HEK293 (cell line): ENCODE measurements at regions not wholly inside any gene's neighbourhood (a gene's known extent, or its start where the extent isn't known, plus 50 kb on each side); places are given as distances from the start of the nearest gene placed in this dataset.

Source experiments
- CTCF ChIA-PET: fragments of 350-600 bp; formaldehyde crosslinking; extraction: SDS; loops from one replicate; lab custom pipeline; 2021; ENCODE audit warnings: antibody characterized with exemption; lab: Yijun Ruan, JAX
- POLR2A ChIA-PET: fragments of 300-600 bp; formaldehyde crosslinking; extraction: SDS; loops from one replicate; lab custom pipeline; 2020; ENCODE audit warnings: antibody characterized with exemption, inconsistent platforms; lab: Yijun Ruan, JAX
- H3K27ac ChIP-seq: fragments of 200-500 bp; sonication (Bioruptor generic); 2 replicates; pipeline ENCODE4 v1.5.1; 2014; ENCODE audit warnings: low read depth, low read length, control low read depth, inconsistent platforms; ENCODE audit errors: extremely low read depth
- H3K36me3 ChIP-seq, 2 experiments: fragments of 200-500 bp in 1 of 2; sonication (Bioruptor generic) in 1 of 2; 1 replicate in 1 of 2; 2 replicates in 1 of 2; pipeline ENCODE4 v1.5.1; 2014 to 2017; ENCODE audit warnings: inconsistent platforms in 2 of 2, low read length in 2 of 2; ENCODE audit not compliant: control insufficient read depth in 2 of 2, insufficient read depth in 1 of 2
- H3K4me1 ChIP-seq: fragments of 200-500 bp; sonication (Bioruptor generic); 2 replicates; pipeline ENCODE4 v1.5.1; 2014; ENCODE audit warnings: mild to moderate bottlenecking, low read length, inconsistent platforms; ENCODE audit not compliant: control insufficient read depth, insufficient read depth
- H3K4me3 ChIP-seq: 2 replicates; pipeline ENCODE4 v1.5.1; 2011; ENCODE audit warnings: low read depth, mild to moderate bottlenecking, control low read depth, low read length, moderate library complexity
- H3K9me3 ChIP-seq: fragments of 200-500 bp; sonication (Bioruptor generic); 2 replicates; pipeline ENCODE4 v1.5.1; 2014; ENCODE audit warnings: low read depth, low read length, inconsistent platforms; ENCODE audit not compliant: control insufficient read depth, insufficient read depth
- HOXA7 ChIP-seq: sonication (generic); formaldehyde crosslinking; IDR thresholded peaks from 2 replicates; pipeline ENCODE4 v1.8.1; 2022; ENCODE audit warnings: missing genetic modification reagents, borderline replicate concordance
- HOXD13 ChIP-seq: sonication (generic); formaldehyde crosslinking; IDR thresholded peaks from 2 replicates; pipeline ENCODE4 v1.8.0; 2022; ENCODE audit warnings: missing genetic modification reagents, borderline replicate concordance
- MZF1 ChIP-seq: fragments of 450-650 bp; formaldehyde crosslinking; IDR thresholded peaks from 2 replicates; pipeline ENCODE4 v1.5.1; 2017; ENCODE audit warnings: missing biosample characterization, missing genetic modification characterization, borderline replicate concordance
- ZBTB17 ChIP-seq: fragments of 450-650 bp; formaldehyde crosslinking; IDR thresholded peaks from 2 replicates; pipeline ENCODE4 v1.5.1; 2016; ENCODE audit warnings: missing biosample characterization, missing genetic modification characterization
- ZBTB20 ChIP-seq: fragments of 450-650 bp; formaldehyde crosslinking; IDR thresholded peaks from 2 replicates; pipeline ENCODE4 v1.5.1; 2016; ENCODE audit warnings: missing biosample characterization, missing genetic modification characterization
- ZEB2 ChIP-seq: fragments of 450-650 bp; formaldehyde crosslinking; IDR thresholded peaks from 2 replicates; pipeline ENCODE4 v1.5.1; 2016; ENCODE audit warnings: missing biosample characterization, missing genetic modification characterization
- ZNF114 ChIP-seq: fragments of 450-650 bp; formaldehyde crosslinking; IDR thresholded peaks from 2 replicates; pipeline ENCODE4 v1.5.0; 2017; ENCODE audit warnings: missing biosample characterization, missing genetic modification characterization
- ZNF157 ChIP-seq: fragments of 450-650 bp; formaldehyde crosslinking; IDR thresholded peaks from 2 replicates; pipeline ENCODE4 v1.5.1; 2016; ENCODE audit warnings: missing biosample characterization, missing genetic modification characterization
- ZNF169 ChIP-seq: fragments of 450-650 bp; formaldehyde crosslinking; IDR thresholded peaks from 2 replicates; pipeline ENCODE4 v1.5.1; 2016; ENCODE audit warnings: missing biosample characterization, missing genetic modification characterization
- ZNF202 ChIP-seq: fragments of 450-650 bp; formaldehyde crosslinking; IDR thresholded peaks from 2 replicates; pipeline ENCODE4 v1.5.1; 2016; ENCODE audit warnings: missing biosample characterization, missing genetic modification characterization, borderline replicate concordance
- ZNF266 ChIP-seq: fragments of 450-650 bp; formaldehyde crosslinking; IDR thresholded peaks from 2 replicates; pipeline ENCODE4 v1.5.1; 2016; ENCODE audit warnings: missing biosample characterization, missing genetic modification characterization, low read depth
- ZNF548 ChIP-seq: fragments of 450-650 bp; formaldehyde crosslinking; IDR thresholded peaks from 2 replicates; pipeline ENCODE4 v1.5.1; 2016; ENCODE audit warnings: missing biosample characterization, missing genetic modification characterization
- ZNF624 ChIP-seq: fragments of 450-650 bp; formaldehyde crosslinking; IDR thresholded peaks from 2 replicates; pipeline ENCODE4 v1.5.1; 2017; ENCODE audit warnings: missing biosample characterization, missing genetic modification characterization
- ZNF629 ChIP-seq: fragments of 450-650 bp; formaldehyde crosslinking; IDR thresholded peaks from 2 replicates; pipeline ENCODE4 v1.5.1; 2017; ENCODE audit warnings: missing biosample characterization, missing genetic modification characterization
- ZNF677 ChIP-seq: fragments of 450-650 bp; IDR thresholded peaks from 2 replicates; pipeline ENCODE4 v1.5.0; 2018; ENCODE audit warnings: missing biosample characterization, mild to moderate bottlenecking, missing genetic modification characterization, moderate library complexity
- TF ChIP-seq, protein P1 (sequence below): fragments of 450-650 bp; formaldehyde crosslinking; IDR thresholded peaks from 2 replicates; pipeline ENCODE4 v1.5.1; 2016; ENCODE audit warnings: missing biosample characterization, missing genetic modification characterization, borderline replicate concordance
- TF ChIP-seq, protein P2 (sequence below): fragments of 450-650 bp; formaldehyde crosslinking; IDR thresholded peaks from 2 replicates; pipeline ENCODE4 v1.5.1; 2016; ENCODE audit warnings: missing biosample characterization, missing genetic modification characterization
- TF ChIP-seq, protein P3 (sequence below): fragments of 450-650 bp; formaldehyde crosslinking; IDR thresholded peaks from 2 replicates; pipeline ENCODE4 v1.5.1; 2016; ENCODE audit warnings: missing biosample characterization, missing genetic modification characterization
- TF ChIP-seq, protein P4 (sequence below): fragments of 450-650 bp; formaldehyde crosslinking; IDR thresholded peaks from 2 replicates; pipeline ENCODE4 v1.5.1; 2016; ENCODE audit warnings: missing biosample characterization, missing genetic modification characterization
- TF ChIP-seq, protein P5 (sequence below): fragments of 450-650 bp; formaldehyde crosslinking; IDR thresholded peaks from 2 replicates; pipeline ENCODE4 v1.5.0; 2017; ENCODE audit warnings: missing biosample characterization, missing genetic modification characterization, borderline replicate concordance

DNA sequence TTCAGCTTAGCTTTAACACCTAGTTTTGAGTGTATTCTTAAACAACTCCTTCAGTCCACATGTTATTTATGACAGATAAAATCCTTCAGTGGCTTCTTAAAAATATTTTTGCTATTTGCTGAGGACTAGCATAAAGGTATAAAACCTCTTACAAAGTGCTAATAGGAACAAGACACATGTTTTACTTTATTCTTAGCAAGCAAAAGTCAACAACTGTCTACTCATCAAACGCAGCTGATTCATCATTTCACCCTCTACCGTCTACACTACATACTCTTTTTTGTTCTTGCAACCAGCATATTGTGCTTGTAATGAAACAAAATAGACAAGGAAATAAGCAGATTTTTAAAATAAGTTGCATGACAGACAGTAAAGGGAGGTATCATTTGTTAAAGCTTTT, 319.7 kb downstream of the SNX13 start:
- H3K4me3 ChIP-seq, result no peak overlapping the region
- TF ChIP-seq HOXA7 (CRISPR knock-in tag) (no peak), ZNF202 (no peak), HOXD13 (no peak), MZF1 (no peak), ZNF624 (tag by site-specific recombination) (no peak)
- TF ChIP-seq, protein P1, sequence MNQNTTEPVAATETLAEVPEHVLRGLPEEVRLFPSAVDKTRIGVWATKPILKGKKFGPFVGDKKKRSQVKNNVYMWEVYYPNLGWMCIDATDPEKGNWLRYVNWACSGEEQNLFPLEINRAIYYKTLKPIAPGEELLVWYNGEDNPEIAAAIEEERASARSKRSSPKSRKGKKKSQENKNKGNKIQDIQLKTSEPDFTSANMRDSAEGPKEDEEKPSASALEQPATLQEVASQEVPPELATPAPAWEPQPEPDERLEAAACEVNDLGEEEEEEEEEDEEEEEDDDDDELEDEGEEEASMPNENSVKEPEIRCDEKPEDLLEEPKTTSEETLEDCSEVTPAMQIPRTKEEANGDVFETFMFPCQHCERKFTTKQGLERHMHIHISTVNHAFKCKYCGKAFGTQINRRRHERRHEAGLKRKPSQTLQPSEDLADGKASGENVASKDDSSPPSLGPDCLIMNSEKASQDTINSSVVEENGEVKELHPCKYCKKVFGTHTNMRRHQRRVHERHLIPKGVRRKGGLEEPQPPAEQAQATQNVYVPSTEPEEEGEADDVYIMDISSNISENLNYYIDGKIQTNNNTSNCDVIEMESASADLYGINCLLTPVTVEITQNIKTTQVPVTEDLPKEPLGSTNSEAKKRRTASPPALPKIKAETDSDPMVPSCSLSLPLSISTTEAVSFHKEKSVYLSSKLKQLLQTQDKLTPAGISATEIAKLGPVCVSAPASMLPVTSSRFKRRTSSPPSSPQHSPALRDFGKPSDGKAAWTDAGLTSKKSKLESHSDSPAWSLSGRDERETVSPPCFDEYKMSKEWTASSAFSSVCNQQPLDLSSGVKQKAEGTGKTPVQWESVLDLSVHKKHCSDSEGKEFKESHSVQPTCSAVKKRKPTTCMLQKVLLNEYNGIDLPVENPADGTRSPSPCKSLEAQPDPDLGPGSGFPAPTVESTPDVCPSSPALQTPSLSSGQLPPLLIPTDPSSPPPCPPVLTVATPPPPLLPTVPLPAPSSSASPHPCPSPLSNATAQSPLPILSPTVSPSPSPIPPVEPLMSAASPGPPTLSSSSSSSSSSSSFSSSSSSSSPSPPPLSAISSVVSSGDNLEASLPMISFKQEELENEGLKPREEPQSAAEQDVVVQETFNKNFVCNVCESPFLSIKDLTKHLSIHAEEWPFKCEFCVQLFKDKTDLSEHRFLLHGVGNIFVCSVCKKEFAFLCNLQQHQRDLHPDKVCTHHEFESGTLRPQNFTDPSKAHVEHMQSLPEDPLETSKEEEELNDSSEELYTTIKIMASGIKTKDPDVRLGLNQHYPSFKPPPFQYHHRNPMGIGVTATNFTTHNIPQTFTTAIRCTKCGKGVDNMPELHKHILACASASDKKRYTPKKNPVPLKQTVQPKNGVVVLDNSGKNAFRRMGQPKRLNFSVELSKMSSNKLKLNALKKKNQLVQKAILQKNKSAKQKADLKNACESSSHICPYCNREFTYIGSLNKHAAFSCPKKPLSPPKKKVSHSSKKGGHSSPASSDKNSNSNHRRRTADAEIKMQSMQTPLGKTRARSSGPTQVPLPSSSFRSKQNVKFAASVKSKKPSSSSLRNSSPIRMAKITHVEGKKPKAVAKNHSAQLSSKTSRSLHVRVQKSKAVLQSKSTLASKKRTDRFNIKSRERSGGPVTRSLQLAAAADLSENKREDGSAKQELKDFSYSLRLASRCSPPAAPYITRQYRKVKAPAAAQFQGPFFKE (tag by site-specific recombination), result no peak
- no peaks in the 10 kb centered on the region for H3K9me3 ChIP-seq
- no peak overlapping the region for H3K27ac ChIP-seq
- H3K4me1 ChIP-seq, result peaks cover 18% of the 10 kb centered on the region
- H3K36me3 ChIP-seq, result no peaks in the 10 kb centered on the region
- ChIA-PET POLR2A (no interaction called here), CTCF (no interaction called here)

DNA sequence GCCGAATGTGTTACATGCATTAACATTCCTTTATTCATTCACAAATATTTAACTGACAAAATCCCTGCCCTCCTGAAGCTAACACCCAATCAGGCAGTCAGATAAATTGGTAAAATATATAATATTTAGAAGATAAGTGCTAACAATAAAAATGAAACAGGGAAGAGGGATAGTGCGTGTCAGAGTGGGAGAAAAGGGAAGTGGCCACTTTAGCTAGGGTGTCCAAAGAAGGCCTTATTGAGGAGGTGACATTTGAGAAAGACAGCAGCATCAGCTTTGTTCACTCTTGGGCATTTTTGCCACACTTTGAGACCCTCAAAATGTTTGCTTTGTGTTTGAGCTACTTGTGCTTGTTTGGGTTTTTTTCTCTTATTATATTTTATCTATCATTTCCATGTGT, 317.8 kb downstream of the SNX13 start:
- CTCF ChIA-PET, result interaction anchor here (0.6 to 0.9 kb wide), 2 partner anchors 18 to 1497 kb away, joined by 3 read pairs; no protein-coding TSS in a partner anchor
- POLR2A ChIA-PET, result no interaction called here
- Histone ChIP-seq H3K4me1 (peaks cover 24% of the 10 kb centered on the region), H3K27ac (no peak overlapping the region), H3K36me3 (no peaks in the 10 kb centered on the region), H3K9me3 (no peaks in the 10 kb centered on the region), H3K4me3 (no peak overlapping the region)
- TF ChIP-seq ZNF114 (tag by site-specific recombination) (no peak), ZNF157 (no peak), ZNF169 (no peak), ZNF266 (tag by site-specific recombination) (no peak), ZBTB17 (no peak), ZNF677 (tag by site-specific recombination) (no peak), ZNF548 (tag by site-specific recombination) (no peak), ZEB2 (tag by site-specific recombination) (no peak), ZNF629 (tag by site-specific recombination) (no peak), ZBTB20 (tag by site-specific recombination) (no peak)
- TF ChIP-seq, protein P2, sequence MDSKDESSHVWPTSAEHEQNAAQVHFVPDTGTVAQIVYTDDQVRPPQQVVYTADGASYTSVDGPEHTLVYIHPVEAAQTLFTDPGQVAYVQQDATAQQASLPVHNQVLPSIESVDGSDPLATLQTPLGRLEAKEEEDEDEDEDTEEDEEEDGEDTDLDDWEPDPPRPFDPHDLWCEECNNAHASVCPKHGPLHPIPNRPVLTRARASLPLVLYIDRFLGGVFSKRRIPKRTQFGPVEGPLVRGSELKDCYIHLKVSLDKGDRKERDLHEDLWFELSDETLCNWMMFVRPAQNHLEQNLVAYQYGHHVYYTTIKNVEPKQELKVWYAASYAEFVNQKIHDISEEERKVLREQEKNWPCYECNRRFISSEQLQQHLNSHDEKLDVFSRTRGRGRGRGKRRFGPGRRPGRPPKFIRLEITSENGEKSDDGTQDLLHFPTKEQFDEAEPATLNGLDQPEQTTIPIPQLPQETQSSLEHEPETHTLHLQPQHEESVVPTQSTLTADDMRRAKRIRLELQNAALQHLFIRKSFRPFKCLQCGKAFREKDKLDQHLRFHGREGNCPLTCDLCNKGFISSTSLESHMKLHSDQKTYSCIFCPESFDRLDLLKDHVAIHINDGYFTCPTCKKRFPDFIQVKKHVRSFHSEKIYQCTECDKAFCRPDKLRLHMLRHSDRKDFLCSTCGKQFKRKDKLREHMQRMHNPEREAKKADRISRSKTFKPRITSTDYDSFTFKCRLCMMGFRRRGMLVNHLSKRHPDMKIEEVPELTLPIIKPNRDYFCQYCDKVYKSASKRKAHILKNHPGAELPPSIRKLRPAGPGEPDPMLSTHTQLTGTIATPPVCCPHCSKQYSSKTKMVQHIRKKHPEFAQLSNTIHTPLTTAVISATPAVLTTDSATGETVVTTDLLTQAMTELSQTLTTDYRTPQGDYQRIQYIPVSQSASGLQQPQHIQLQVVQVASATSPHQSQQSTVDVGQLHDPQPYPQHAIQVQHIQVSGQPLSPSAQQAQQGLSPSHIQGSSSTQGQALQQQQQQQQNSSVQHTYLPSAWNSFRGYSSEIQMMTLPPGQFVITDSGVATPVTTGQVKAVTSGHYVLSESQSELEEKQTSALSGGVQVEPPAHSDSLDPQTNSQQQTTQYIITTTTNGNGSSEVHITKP (tag by site-specific recombination), result no peak
- TF ChIP-seq, protein P3, sequence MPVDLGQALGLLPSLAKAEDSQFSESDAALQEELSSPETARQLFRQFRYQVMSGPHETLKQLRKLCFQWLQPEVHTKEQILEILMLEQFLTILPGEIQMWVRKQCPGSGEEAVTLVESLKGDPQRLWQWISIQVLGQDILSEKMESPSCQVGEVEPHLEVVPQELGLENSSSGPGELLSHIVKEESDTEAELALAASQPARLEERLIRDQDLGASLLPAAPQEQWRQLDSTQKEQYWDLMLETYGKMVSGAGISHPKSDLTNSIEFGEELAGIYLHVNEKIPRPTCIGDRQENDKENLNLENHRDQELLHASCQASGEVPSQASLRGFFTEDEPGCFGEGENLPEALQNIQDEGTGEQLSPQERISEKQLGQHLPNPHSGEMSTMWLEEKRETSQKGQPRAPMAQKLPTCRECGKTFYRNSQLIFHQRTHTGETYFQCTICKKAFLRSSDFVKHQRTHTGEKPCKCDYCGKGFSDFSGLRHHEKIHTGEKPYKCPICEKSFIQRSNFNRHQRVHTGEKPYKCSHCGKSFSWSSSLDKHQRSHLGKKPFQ (tag by site-specific recombination), result no peak
- TF ChIP-seq, protein P4, sequence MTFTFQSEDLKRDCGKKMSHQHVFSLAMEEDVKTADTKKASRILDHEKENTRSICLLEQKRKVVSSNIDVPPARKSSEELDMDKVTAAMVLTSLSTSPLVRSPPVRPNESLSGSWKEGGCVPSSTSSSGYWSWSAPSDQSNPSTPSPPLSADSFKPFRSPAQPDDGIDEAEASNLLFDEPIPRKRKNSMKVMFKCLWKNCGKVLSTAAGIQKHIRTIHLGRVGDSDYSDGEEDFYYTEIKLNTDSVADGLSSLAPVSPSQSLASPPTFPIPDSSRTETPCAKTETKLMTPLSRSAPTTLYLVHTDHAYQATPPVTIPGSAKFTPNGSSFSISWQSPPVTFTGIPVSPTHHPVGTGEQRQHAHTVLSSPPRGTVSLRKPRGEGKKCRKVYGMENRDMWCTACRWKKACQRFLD (tag by site-specific recombination), result no peak
- TF ChIP-seq, protein P5, sequence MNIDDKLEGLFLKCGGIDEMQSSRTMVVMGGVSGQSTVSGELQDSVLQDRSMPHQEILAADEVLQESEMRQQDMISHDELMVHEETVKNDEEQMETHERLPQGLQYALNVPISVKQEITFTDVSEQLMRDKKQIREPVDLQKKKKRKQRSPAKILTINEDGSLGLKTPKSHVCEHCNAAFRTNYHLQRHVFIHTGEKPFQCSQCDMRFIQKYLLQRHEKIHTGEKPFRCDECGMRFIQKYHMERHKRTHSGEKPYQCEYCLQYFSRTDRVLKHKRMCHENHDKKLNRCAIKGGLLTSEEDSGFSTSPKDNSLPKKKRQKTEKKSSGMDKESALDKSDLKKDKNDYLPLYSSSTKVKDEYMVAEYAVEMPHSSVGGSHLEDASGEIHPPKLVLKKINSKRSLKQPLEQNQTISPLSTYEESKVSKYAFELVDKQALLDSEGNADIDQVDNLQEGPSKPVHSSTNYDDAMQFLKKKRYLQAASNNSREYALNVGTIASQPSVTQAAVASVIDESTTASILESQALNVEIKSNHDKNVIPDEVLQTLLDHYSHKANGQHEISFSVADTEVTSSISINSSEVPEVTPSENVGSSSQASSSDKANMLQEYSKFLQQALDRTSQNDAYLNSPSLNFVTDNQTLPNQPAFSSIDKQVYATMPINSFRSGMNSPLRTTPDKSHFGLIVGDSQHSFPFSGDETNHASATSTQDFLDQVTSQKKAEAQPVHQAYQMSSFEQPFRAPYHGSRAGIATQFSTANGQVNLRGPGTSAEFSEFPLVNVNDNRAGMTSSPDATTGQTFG (tag by site-specific recombination), result no peak
